ENCODE measurements at regions not wholly inside any gene's neighbourhood (a gene's known extent, or its start where the extent isn't known, plus 50 kb on each side); places are given as distances from the start of the nearest gene placed in this dataset.

GRCh38 chr12:87924149-87924548 is 105.1 kb downstream of the C12orf50 start:
- no peaks in the 10 kb centered on the region for H3K4me1 Mint-ChIP-seq (ENCODE audit: low read depth, unreplicated experiment)
- TF ChIP-seq, protein P1, sequence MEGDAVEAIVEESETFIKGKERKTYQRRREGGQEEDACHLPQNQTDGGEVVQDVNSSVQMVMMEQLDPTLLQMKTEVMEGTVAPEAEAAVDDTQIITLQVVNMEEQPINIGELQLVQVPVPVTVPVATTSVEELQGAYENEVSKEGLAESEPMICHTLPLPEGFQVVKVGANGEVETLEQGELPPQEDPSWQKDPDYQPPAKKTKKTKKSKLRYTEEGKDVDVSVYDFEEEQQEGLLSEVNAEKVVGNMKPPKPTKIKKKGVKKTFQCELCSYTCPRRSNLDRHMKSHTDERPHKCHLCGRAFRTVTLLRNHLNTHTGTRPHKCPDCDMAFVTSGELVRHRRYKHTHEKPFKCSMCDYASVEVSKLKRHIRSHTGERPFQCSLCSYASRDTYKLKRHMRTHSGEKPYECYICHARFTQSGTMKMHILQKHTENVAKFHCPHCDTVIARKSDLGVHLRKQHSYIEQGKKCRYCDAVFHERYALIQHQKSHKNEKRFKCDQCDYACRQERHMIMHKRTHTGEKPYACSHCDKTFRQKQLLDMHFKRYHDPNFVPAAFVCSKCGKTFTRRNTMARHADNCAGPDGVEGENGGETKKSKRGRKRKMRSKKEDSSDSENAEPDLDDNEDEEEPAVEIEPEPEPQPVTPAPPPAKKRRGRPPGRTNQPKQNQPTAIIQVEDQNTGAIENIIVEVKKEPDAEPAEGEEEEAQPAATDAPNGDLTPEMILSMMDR (IDR thresholded peaks at IDR 0.05; ENCODE audit: unreplicated experiment) = no peak
- DNase-seq = no peak
- no peaks in the 10 kb centered on the region for H3K36me3 Mint-ChIP-seq (ENCODE audit: insufficient read depth, unreplicated experiment)
- H3K27ac Mint-ChIP-seq (ENCODE audit: unreplicated experiment) = no peak overlapping the region
- H3K9me3 Mint-ChIP-seq (ENCODE audit: low read depth, unreplicated experiment) = no peaks in the 10 kb centered on the region
- H3K4me3 Mint-ChIP-seq (ENCODE audit: low read depth, unreplicated experiment) = no peak overlapping the region
- no peaks in the 10 kb centered on the region for H3K27me3 Mint-ChIP-seq (ENCODE audit: unreplicated experiment)
- CTCF ChIA-PET = no interaction called here
- no TSS peak for BruUV-seq (replicated peaks)
- intact Hi-C loops (cut with micrococcal nuclease; ENCODE audit: unreplicated experiment) = no loop called here

- Mint-ChIP-seq H3K27me3 (ENCODE audit: unreplicated experiment) (no peaks in the 10 kb centered on the region), H3K36me3 (ENCODE audit: insufficient read depth, unreplicated experiment) (no peaks in the 10 kb centered on the region), H3K9me3 (ENCODE audit: low read depth, unreplicated experiment) (no peaks in the 10 kb centered on the region), H3K27ac (ENCODE audit: unreplicated experiment) (no peak overlapping the region), H3K4me3 (ENCODE audit: low read depth, unreplicated experiment) (no peak overlapping the region), H3K4me1 (ENCODE audit: low read depth, unreplicated experiment) (no peaks in the 10 kb centered on the region)
- DNase-seq = no peak
- CTCF ChIA-PET = interaction anchor here (0.6 kb wide), 1 partner anchor 67 kb away, joined by 3 read pairs; no protein-coding TSS in a partner anchor
- TF ChIP-seq, protein P1 (IDR thresholded peaks at IDR 0.05; ENCODE audit: unreplicated experiment) = no peak
- intact Hi-C loops (cut with micrococcal nuclease; ENCODE audit: unreplicated experiment) = no loop called here
- no TSS peak for BruUV-seq (replicated peaks)
Observed at GRCh38 chr12:87923361-87923760, 105.8 kb downstream of the C12orf50 start.

GRCh38 chr12:87922736-87923135 is 106.5 kb downstream of the C12orf50 start:
- intact Hi-C loops (cut with micrococcal nuclease; ENCODE audit: unreplicated experiment) = no loop called here
- Mint-ChIP-seq H3K4me3 (ENCODE audit: low read depth, unreplicated experiment) (no peak overlapping the region), H3K4me1 (ENCODE audit: low read depth, unreplicated experiment) (no peaks in the 10 kb centered on the region), H3K27ac (ENCODE audit: unreplicated experiment) (no peak overlapping the region), H3K27me3 (ENCODE audit: unreplicated experiment) (no peaks in the 10 kb centered on the region), H3K9me3 (ENCODE audit: low read depth, unreplicated experiment) (no peaks in the 10 kb centered on the region), H3K36me3 (ENCODE audit: insufficient read depth, unreplicated experiment) (no peaks in the 10 kb centered on the region)
- TF ChIP-seq, protein P1 (IDR thresholded peaks at IDR 0.05; ENCODE audit: unreplicated experiment) = no peak
- DNase-seq = no peak
- no TSS peak for BruUV-seq (replicated peaks)
- CTCF ChIA-PET = interaction anchor here (0.6 kb wide), 1 partner anchor 67 kb away, joined by 3 read pairs; no protein-coding TSS in a partner anchor

DNA sequence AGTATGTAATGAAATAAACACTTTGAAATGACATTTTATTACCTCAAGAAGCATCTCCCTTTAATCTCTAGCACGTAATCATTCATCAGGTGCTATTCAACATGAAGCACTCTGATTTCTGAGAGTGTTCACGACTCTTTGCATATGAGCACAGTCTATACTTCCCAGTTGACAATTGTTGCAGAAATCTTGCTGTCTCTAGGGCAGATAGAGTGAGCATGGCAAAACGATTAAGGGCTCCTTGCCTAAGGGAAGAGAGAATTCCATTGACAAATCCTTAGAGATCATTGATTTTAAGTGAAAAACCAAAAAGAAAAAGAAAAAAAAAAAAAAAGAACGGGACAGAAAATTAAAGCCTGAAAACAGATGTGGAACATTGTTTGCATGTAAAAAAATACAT is 107.6 kb downstream of the C12orf50 start:
- H3K27me3 Mint-ChIP-seq (ENCODE audit: unreplicated experiment) = no peaks in the 10 kb centered on the region
- DNase-seq = no peak
- H3K4me3 Mint-ChIP-seq (ENCODE audit: low read depth, unreplicated experiment) = no peak overlapping the region
- TF ChIP-seq, protein P1 (IDR thresholded peaks at IDR 0.05; ENCODE audit: unreplicated experiment) = no peak
- H3K36me3 Mint-ChIP-seq (ENCODE audit: insufficient read depth, unreplicated experiment) = no peaks in the 10 kb centered on the region
- H3K4me1 Mint-ChIP-seq (ENCODE audit: low read depth, unreplicated experiment) = no peaks in the 10 kb centered on the region
- H3K9me3 Mint-ChIP-seq (ENCODE audit: low read depth, unreplicated experiment) = no peaks in the 10 kb centered on the region
- intact Hi-C loops (cut with micrococcal nuclease; ENCODE audit: unreplicated experiment) = no loop called here
- H3K27ac Mint-ChIP-seq (ENCODE audit: unreplicated experiment) = no peak overlapping the region
- CTCF ChIA-PET = no interaction called here
- BruUV-seq (replicated peaks) = no TSS peak
